IMR-90 (cell line): ENCODE measurements at regions not wholly inside any gene's neighbourhood (a gene's known extent, or its start where the extent isn't known, plus 50 kb on each side); places are given as distances from the start of the nearest gene placed in this dataset.

ENCODE experiments used
- ATAC-seq: fragments of 200-7000 bp; cut with Tn5 transposase; 2 replicates; pipeline ENCODE4 v1.9.1; 2020; ENCODE audit warnings: low read depth, mild to moderate bottlenecking, moderate library complexity
- BruUV-seq: library from RNA; stranded (reverse); fragments of 400-500 nt; replicated peaks from 2 replicates; lab custom pipeline; 2021; lab: Mats Ljungman, UMichigan
- CTCF ChIA-PET: fragments of 300-600 bp; formaldehyde crosslinking; extraction: SDS; loops from one replicate; lab custom pipeline; 2021; ENCODE audit warnings: antibody characterized with exemption; lab: Yijun Ruan, JAX
- POLR2A ChIA-PET: fragments of 300-600 bp; sonication (Branson Sonifier 250); formaldehyde crosslinking; loops from one replicate; lab custom pipeline; 2022; ENCODE audit warnings: antibody characterized with exemption; ENCODE audit not compliant: unreplicated experiment; lab: Charles Lee
- DNase-seq: peaks from one replicate; pipeline ENCODE4 v3.0.0; 2013
- H2AFZ ChIP-seq: replicated peaks from 2 replicates; pipeline ENCODE3; 2013; ENCODE audit warnings: low read length, mild to moderate bottlenecking; ENCODE audit not compliant: poor library complexity
- H2AK5ac ChIP-seq: 2 replicates; pipeline ENCODE4 v1.6.1; 2013; ENCODE audit warnings: low read depth, low read length, inconsistent platforms
- H2AK9ac ChIP-seq: replicated peaks from 2 replicates; pipeline ENCODE3; 2013; ENCODE audit warnings: mild to moderate bottlenecking, low read depth, low read length, moderate library complexity; ENCODE audit not compliant: poor library complexity
- H2BK120ac ChIP-seq: 2 replicates; pipeline ENCODE4 v1.6.1; 2013; ENCODE audit warnings: low read depth, low read length, inconsistent platforms
- H2BK15ac ChIP-seq: 3 replicates; pipeline ENCODE4 v1.6.1; 2013; ENCODE audit warnings: low read depth, low read length, inconsistent platforms
- H2BK20ac ChIP-seq: 2 replicates; pipeline ENCODE4 v1.6.1; 2013; ENCODE audit warnings: low read depth, mild to moderate bottlenecking, inconsistent platforms, low read length, moderate library complexity
- H2BK5ac ChIP-seq: 2 replicates; pipeline ENCODE4 v1.6.1; 2013; ENCODE audit warnings: mild to moderate bottlenecking, low read depth, low read length, inconsistent platforms; ENCODE audit not compliant: poor library complexity, severe bottlenecking
- H3K14ac ChIP-seq: replicated peaks from 2 replicates; pipeline ENCODE4 v1.6.1; 2013; ENCODE audit warnings: low read depth, low read length, inconsistent platforms
- H3K18ac ChIP-seq: 2 replicates; pipeline ENCODE4 v1.6.1; 2013; ENCODE audit warnings: low read depth, low read length, control low read depth
- H3K23ac ChIP-seq: 2 replicates; pipeline ENCODE4 v1.6.1; 2013; ENCODE audit warnings: low read depth, low read length, inconsistent platforms
- H3K27ac ChIP-seq: 2 replicates; pipeline ENCODE4 v1.5.1; 2013; ENCODE audit warnings: mild to moderate bottlenecking, control low read depth, low read length; ENCODE audit not compliant: insufficient read depth
- H3K27me3 ChIP-seq: 2 replicates; pipeline ENCODE4 v1.6.1; 2013; ENCODE audit warnings: low read length; ENCODE audit not compliant: control insufficient read depth, insufficient read depth
- H3K36me3 ChIP-seq: 2 replicates; pipeline ENCODE4 v1.6.1; 2013; ENCODE audit warnings: low read length, mixed read lengths; ENCODE audit not compliant: control insufficient read depth, insufficient read depth
- H3K4ac ChIP-seq: 2 replicates; pipeline ENCODE4 v1.6.1; 2013; ENCODE audit warnings: low read depth, low read length, inconsistent platforms
- H3K4me1 ChIP-seq: 2 replicates; pipeline ENCODE4 v1.6.1; 2013; ENCODE audit warnings: low read length, mixed read lengths; ENCODE audit not compliant: control insufficient read depth, insufficient read depth
- H3K4me2 ChIP-seq: 2 replicates; pipeline ENCODE4 v1.6.1; 2013; ENCODE audit warnings: low read depth, mild to moderate bottlenecking, control low read depth, low read length, moderate library complexity
- H3K4me3 ChIP-seq: 2 replicates; pipeline ENCODE4 v1.5.1; 2013; ENCODE audit warnings: low read depth, mild to moderate bottlenecking, control low read depth, low read length, moderate library complexity; ENCODE audit not compliant: insufficient read depth
- H3K56ac ChIP-seq: 2 replicates; pipeline ENCODE4 v1.6.1; 2013; ENCODE audit warnings: low read length, inconsistent platforms; ENCODE audit not compliant: insufficient read depth; ENCODE audit errors: extremely low read depth
- H3K79me1 ChIP-seq, 2 experiments: 2 replicates each; pipeline ENCODE4 v1.6.1; 2013; ENCODE audit warnings: low read length in 2 of 2, inconsistent platforms in 1 of 2, low read depth in 1 of 2
- H3K9ac ChIP-seq: 2 replicates; pipeline ENCODE4 v1.6.1; 2013; ENCODE audit warnings: low read depth, low read length, control low read depth
- H3K9me1 ChIP-seq: 2 replicates; pipeline ENCODE4 v1.6.1; 2013; ENCODE audit warnings: low read length, inconsistent platforms; ENCODE audit not compliant: insufficient read depth
- H3K9me3 ChIP-seq: 2 replicates; pipeline ENCODE4 v1.6.1; 2013; ENCODE audit warnings: low read length; ENCODE audit not compliant: control insufficient read depth, insufficient read depth
- H4K20me1 ChIP-seq: 2 replicates; pipeline ENCODE4 v1.6.1; 2013; ENCODE audit warnings: low read length, inconsistent platforms; ENCODE audit not compliant: insufficient read depth
- H4K5ac ChIP-seq: 2 replicates; pipeline ENCODE4 v1.6.1; 2013; ENCODE audit warnings: mild to moderate bottlenecking, low read depth, low read length, control low read depth
- H4K8ac ChIP-seq, 2 experiments: 2 replicates each; pipeline ENCODE4 v1.6.1; 2013; ENCODE audit warnings: low read depth in 2 of 2, low read length in 2 of 2, control low read depth in 1 of 2, inconsistent platforms in 1 of 2
- H4K91ac ChIP-seq: 2 replicates; pipeline ENCODE4 v1.6.1; 2013; ENCODE audit warnings: low read depth, low read length, inconsistent platforms; ENCODE audit not compliant: insufficient read depth
- CHD1 ChIP-seq: IDR thresholded peaks from 2 replicates; pipeline ENCODE4 v1.6.1; 2012; ENCODE audit warnings: low read depth, low read length, improper control_type of control experiment
- CTCF ChIP-seq: conservative IDR thresholded peaks from 2 replicates; pipeline ENCODE4 v1.5.1; 2012; ENCODE audit warnings: mild to moderate bottlenecking, low read depth, low read length, improper control_type of control experiment
- ELK1 ChIP-seq: fragments of 150-350 bp; IDR thresholded peaks from 2 replicates; pipeline ENCODE4 v1.6.1; 2016; ENCODE audit warnings: low read depth, mild to moderate bottlenecking, low read length, moderate library complexity, borderline replicate concordance
- MAZ ChIP-seq: IDR thresholded peaks from 2 replicates; pipeline ENCODE4 v1.6.1; 2012; ENCODE audit warnings: low read depth, mild to moderate bottlenecking, low read length, improper control_type of control experiment, moderate library complexity, borderline replicate concordance
- RAD21 ChIP-seq: IDR thresholded peaks from 2 replicates; pipeline ENCODE4 v1.6.1; 2012; ENCODE audit warnings: low read length, improper control_type of control experiment
- SMC3 ChIP-seq: fragments of 150-350 bp; IDR thresholded peaks from 2 replicates; pipeline ENCODE4 v1.6.1; 2016; ENCODE audit warnings: low read depth, mild to moderate bottlenecking, antibody characterized with exemption, low read length, moderate library complexity
- WGBS, 2 experiments: methylation state at CpG; one replicate each; pipeline versions ENCODE4 v1.1.5 to v1.1.7; 2013; ENCODE audit warnings: missing lambda C conversion rate in 2 of 2; ENCODE audit not compliant: insufficient read length in 1 of 2; ENCODE audit errors: extremely low coverage in 2 of 2; 5-methylcytosine and 5-hydroxymethylcytosine counted together
- dilution Hi-C: fragments of 300-500 bp; cut with HindIII; formaldehyde crosslinking; loops from one replicate; pipeline ENCODE4 v1.14.3; 2018; ENCODE audit warnings: low sequenced_read_pairs; ENCODE audit not compliant: unreplicated experiment
- in situ Hi-C: fragments of 300-500 bp; cut with MboI; formaldehyde crosslinking; loops from 3 replicates; pipeline ENCODE4 v1.14.3; 2019; ENCODE audit warnings: low sequenced_read_pairs, inconsistent platforms, mixed read lengths
- intact Hi-C: fragments of 100-400 bp; cut with micrococcal nuclease; formaldehyde crosslinking; loops from 2 replicates; pipeline ENCODE4 v1.10.0; 2022

- H3K79me1 ChIP-seq = no peaks in the 10 kb centered on the region
- H3K9me3 ChIP-seq = peaks cover 3% of the 10 kb centered on the region; the same call in 1 of the 2 replicates
- in situ Hi-C loops (no loop called here), intact Hi-C loops (no loop called here), dilution Hi-C loops (no loop called here)
- H4K8ac ChIP-seq = no peak overlapping the region
- no peaks in the 10 kb centered on the region for H3K27me3 ChIP-seq
- H3K4me2 ChIP-seq = no peak overlapping the region
- no peak overlapping the region for H4K5ac ChIP-seq
- H2BK5ac ChIP-seq = no peak overlapping the region
- H2BK15ac ChIP-seq = no peak overlapping the region
- DNase-seq (no peak), ATAC-seq (no peak)
- H2AK5ac ChIP-seq = no peak overlapping the region
- no peak overlapping the region for H3K23ac ChIP-seq
- no peak overlapping the region for H3K4me3 ChIP-seq
- no peaks in the 10 kb centered on the region for H3K36me3 ChIP-seq
- no peak overlapping the region for H3K14ac ChIP-seq
- no peak overlapping the region for H3K18ac ChIP-seq
- H2BK120ac ChIP-seq = no peak overlapping the region
- H3K27ac ChIP-seq = no peak overlapping the region
- no peak overlapping the region for H2AK9ac ChIP-seq
- H3K56ac ChIP-seq = no peak overlapping the region
- no peaks in the 10 kb centered on the region for H3K4me1 ChIP-seq
- no peak overlapping the region for H3K9ac ChIP-seq
- ChIA-PET CTCF (no interaction called here), POLR2A (no interaction called here)
- no peak overlapping the region for H2BK20ac ChIP-seq
- H3K9me1 ChIP-seq = no peaks in the 10 kb centered on the region
- H4K91ac ChIP-seq = no peak overlapping the region
- H3K4ac ChIP-seq = no peak overlapping the region
- no CpG with 5 or more reads among the region's 5 CpGs for WGBS, 2 experiments
- H2AFZ ChIP-seq = no peak overlapping the region
- H4K20me1 ChIP-seq = no peaks in the 10 kb centered on the region
- TF ChIP-seq RAD21 = no peak
- no peak for TF ChIP-seq SMC3
- no peak for TF ChIP-seq MAZ
- TF ChIP-seq CTCF = no peak
- no peak for TF ChIP-seq ELK1
- no peak for TF ChIP-seq CHD1
- BruUV-seq = no TSS peak
Measured at GRCh38 chr2:194822657-194823056, 834.4 kb upstream of the SLC39A10 start.
